ENCODE measurements at regions not wholly inside any gene's neighbourhood (a gene's known extent, or its start where the extent isn't known, plus 50 kb on each side); places are given as distances from the start of the nearest gene placed in this dataset.

GRCh38 chr5:133889271-133889905, 79.0 kb downstream of the C5orf15 start:
- Mint-ChIP-seq H3K9me3 (no peaks in the 10 kb centered on the region), H3K27me3 (ENCODE audit: insufficient read depth) (peaks cover 25% of the 10 kb centered on the region), H3K4me3 (no peak overlapping the region), H3K36me3 (ENCODE audit: low read depth) (no peaks in the 10 kb centered on the region), H3K27ac (no peak overlapping the region), H3K4me1 (ENCODE audit: low read depth) (no peaks in the 10 kb centered on the region)
- DNase-seq, result no peak
- no peak for TF ChIP-seq CTCF (IDR thresholded peaks at IDR 0.05)

- Mint-ChIP-seq H3K4me1 (ENCODE audit: low read depth) (no peaks in the 10 kb centered on the region), H3K4me3 (no peak overlapping the region), H3K27me3 (ENCODE audit: insufficient read depth) (peaks cover 27% of the 10 kb centered on the region), H3K36me3 (ENCODE audit: low read depth) (no peaks in the 10 kb centered on the region), H3K27ac (no peak overlapping the region), H3K9me3 (no peaks in the 10 kb centered on the region)
- no peak for TF ChIP-seq CTCF (IDR thresholded peaks at IDR 0.05)
- DNase-seq, result no peak
These were observed 79.8 kb downstream of the C5orf15 start for GRCh38 chr5:133888625-133888991.

- H3K9me3 Mint-ChIP-seq, result no peaks in the 10 kb centered on the region
- peaks cover 33% of the 10 kb centered on the region for H3K27me3 Mint-ChIP-seq (ENCODE audit: insufficient read depth)
- H3K27ac Mint-ChIP-seq, result no peak overlapping the region
- H3K36me3 Mint-ChIP-seq (ENCODE audit: low read depth), result no peaks in the 10 kb centered on the region
- no peaks in the 10 kb centered on the region for H3K4me1 Mint-ChIP-seq (ENCODE audit: low read depth)
- H3K4me3 Mint-ChIP-seq, result no peak overlapping the region
- DNase-seq, result no peak
- no peak for TF ChIP-seq CTCF (IDR thresholded peaks at IDR 0.05)
These were observed 82.9 kb downstream of the C5orf15 start for GRCh38 chr5:133885566-133885965.

GRCh38 chr5:133884569-133885311, 83.7 kb downstream of the C5orf15 start:
- Mint-ChIP-seq H3K4me3 (no peak overlapping the region), H3K36me3 (ENCODE audit: low read depth) (no peaks in the 10 kb centered on the region), H3K27me3 (ENCODE audit: insufficient read depth) (peaks cover 32% of the 10 kb centered on the region), H3K9me3 (no peaks in the 10 kb centered on the region), H3K4me1 (ENCODE audit: low read depth) (no peaks in the 10 kb centered on the region), H3K27ac (no peak overlapping the region)
- DNase-seq, result no peak
- TF ChIP-seq CTCF (IDR thresholded peaks at IDR 0.05), result no peak

GRCh38 chr5:133883916-133884315, 84.5 kb downstream of the C5orf15 start:
- no peaks in the 10 kb centered on the region for H3K9me3 Mint-ChIP-seq
- H3K36me3 Mint-ChIP-seq (ENCODE audit: low read depth), result no peaks in the 10 kb centered on the region
- no peak overlapping the region for H3K27ac Mint-ChIP-seq
- no peak for TF ChIP-seq CTCF (IDR thresholded peaks at IDR 0.05)
- peaks cover 30% of the 10 kb centered on the region for H3K27me3 Mint-ChIP-seq (ENCODE audit: insufficient read depth)
- H3K4me3 Mint-ChIP-seq, result no peak overlapping the region
- DNase-seq, result no peak
- no peaks in the 10 kb centered on the region for H3K4me1 Mint-ChIP-seq (ENCODE audit: low read depth)
